ENCODE measurements at regions not wholly inside any gene's neighbourhood (a gene's known extent, or its start where the extent isn't known, plus 50 kb on each side); places are given as distances from the start of the nearest gene placed in this dataset.

DNA sequence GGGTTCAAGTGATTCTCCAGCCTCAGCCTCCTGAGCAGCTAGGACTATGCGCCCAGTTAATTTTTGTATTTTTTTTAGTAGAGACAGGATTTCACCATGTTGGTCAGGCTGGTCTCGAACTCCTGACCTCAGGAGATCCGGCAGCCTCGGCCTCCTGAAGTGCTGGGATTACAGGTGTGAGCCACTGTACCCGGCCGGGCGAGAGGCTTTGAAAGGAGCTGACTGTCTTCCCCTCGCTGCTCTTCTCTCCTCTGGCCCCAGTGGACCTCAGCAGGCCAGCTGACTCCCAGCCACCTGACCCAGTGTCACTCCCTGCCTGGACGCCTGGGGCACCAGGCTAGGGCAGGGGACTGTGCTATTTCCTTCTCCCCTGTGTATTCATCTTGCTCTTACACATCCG lies 89.5 kb upstream of the ANKRD55 start:
- H3K23me2 ChIP-seq (ENCODE audit: insufficient read length, low read depth, low read length, poor library complexity, severe bottlenecking), result no peaks in the 10 kb centered on the region
- no peak overlapping the region for H2BK5ac ChIP-seq (ENCODE audit: insufficient read length, low read length)
- H3K36me3 Mint-ChIP-seq (ENCODE audit: insufficient read depth in 1 of 3, low read depth in 3 of 3), result no peaks in the 10 kb centered on the region

More for the DNA sequence above, 89.5 kb upstream of the ANKRD55 start:
- Mint-ChIP-seq H3K4me3 (no peak overlapping the region), H3K9me3 (no peaks in the 10 kb centered on the region), H3K27ac (no peak overlapping the region), H3K27me3 (ENCODE audit: low read depth) (peaks cover 4% of the 10 kb centered on the region; the same call in 1 of the 2 replicates), H3K4me1 (peaks cover 2 to 7% of the 10 kb centered on the region in 2 experiments; a peak in 2 of 4 replicates)
- TF ChIP-seq, protein P1, sequence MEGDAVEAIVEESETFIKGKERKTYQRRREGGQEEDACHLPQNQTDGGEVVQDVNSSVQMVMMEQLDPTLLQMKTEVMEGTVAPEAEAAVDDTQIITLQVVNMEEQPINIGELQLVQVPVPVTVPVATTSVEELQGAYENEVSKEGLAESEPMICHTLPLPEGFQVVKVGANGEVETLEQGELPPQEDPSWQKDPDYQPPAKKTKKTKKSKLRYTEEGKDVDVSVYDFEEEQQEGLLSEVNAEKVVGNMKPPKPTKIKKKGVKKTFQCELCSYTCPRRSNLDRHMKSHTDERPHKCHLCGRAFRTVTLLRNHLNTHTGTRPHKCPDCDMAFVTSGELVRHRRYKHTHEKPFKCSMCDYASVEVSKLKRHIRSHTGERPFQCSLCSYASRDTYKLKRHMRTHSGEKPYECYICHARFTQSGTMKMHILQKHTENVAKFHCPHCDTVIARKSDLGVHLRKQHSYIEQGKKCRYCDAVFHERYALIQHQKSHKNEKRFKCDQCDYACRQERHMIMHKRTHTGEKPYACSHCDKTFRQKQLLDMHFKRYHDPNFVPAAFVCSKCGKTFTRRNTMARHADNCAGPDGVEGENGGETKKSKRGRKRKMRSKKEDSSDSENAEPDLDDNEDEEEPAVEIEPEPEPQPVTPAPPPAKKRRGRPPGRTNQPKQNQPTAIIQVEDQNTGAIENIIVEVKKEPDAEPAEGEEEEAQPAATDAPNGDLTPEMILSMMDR (conservative IDR thresholded peaks at IDR 0.05), result no peak
- no peak overlapping the region for H2BK20ac ChIP-seq (ENCODE audit: low read depth, low read length, poor library complexity, severe bottlenecking)
- H3K79me2 ChIP-seq (ENCODE audit: insufficient read depth, low read length), result no peaks in the 10 kb centered on the region
- H3K9me3 ChIP-seq (ENCODE audit: control insufficient read depth, low read depth, low read length), result no peaks in the 10 kb centered on the region
- H3K27me3 ChIP-seq (ENCODE audit: insufficient read depth, low read length), result no peaks in the 10 kb centered on the region
- H3K56ac ChIP-seq (ENCODE audit: insufficient read length, low read depth, low read length), result no peak overlapping the region
- no peaks in the 10 kb centered on the region for H4K20me1 ChIP-seq (ENCODE audit: control insufficient read depth, insufficient read depth, insufficient read length)
- WGBS (ENCODE audit: extremely low coverage, insufficient read length, low lambda C conversion rate), result no CpG with 5 or more reads among the region's 10 CpGs
- DNase-seq, result no peak
- no peaks in the 10 kb centered on the region for H3K4me1 ChIP-seq (ENCODE audit: insufficient read depth, low read length)
- no peak overlapping the region for H4K91ac ChIP-seq (ENCODE audit: insufficient read length, low read depth, low read length)
- H3K14ac ChIP-seq (ENCODE audit: insufficient read depth, low read length), result no peak overlapping the region
- H2BK12ac ChIP-seq (ENCODE audit: insufficient read length, low read depth, low read length), result no peak overlapping the region
- no peak overlapping the region for H3K27ac ChIP-seq (ENCODE audit: insufficient read length, low read depth, low read length)
- no peak overlapping the region for H2AK5ac ChIP-seq (ENCODE audit: insufficient read length, low read length)
- H4K5ac ChIP-seq (ENCODE audit: insufficient read length, low read depth, low read length), result no peak overlapping the region
- no peak overlapping the region for H3K23ac ChIP-seq (ENCODE audit: insufficient read length, low read depth, low read length)
- H2AFZ ChIP-seq (ENCODE audit: low read length), result no peak overlapping the region
- no peaks in the 10 kb centered on the region for H3K79me1 ChIP-seq (ENCODE audit: insufficient read depth, low read depth, low read length, poor library complexity, severe bottlenecking)
- H2BK120ac ChIP-seq (ENCODE audit: low read depth, low read length, poor library complexity, severe bottlenecking), result no peak overlapping the region
- no peak overlapping the region for H3T11ph ChIP-seq (ENCODE audit: low read length)
- no peak overlapping the region for H2BK15ac ChIP-seq (ENCODE audit: low read depth, low read length)
- no peak overlapping the region for H3K9ac ChIP-seq (ENCODE audit: extremely low read depth, insufficient read length, low read length)
- H3K4me2 ChIP-seq (ENCODE audit: insufficient read depth, insufficient read length, low read length), result no peak overlapping the region
- no peak overlapping the region for H4K8ac ChIP-seq (replicated peaks; ENCODE audit: insufficient read length, low read depth, low read length)
- H3K4ac ChIP-seq (ENCODE audit: low read depth, low read length), result no peak overlapping the region
- no peak overlapping the region for H3K18ac ChIP-seq (ENCODE audit: insufficient read length, low read depth, low read length)

Measured in H9 (cell line).